ENCODE measurements at regions not wholly inside any gene's neighbourhood (a gene's known extent, or its start where the extent isn't known, plus 50 kb on each side); places are given as distances from the start of the nearest gene placed in this dataset.

GRCh38 chr5:67451640-67452279, 255.2 kb upstream of the CD180 start (continued):
- TF ChIP-seq BCL6B (tag by site-specific recombination; IDR thresholded peaks at IDR 0.05) (0 out of 2 replicates have a peak, but pooled peaks have one; percentile 48), ZBTB8A (tag by site-specific recombination; IDR thresholded peaks at IDR 0.05) (0 out of 2 replicates have a peak, but pooled peaks have one; percentile 19), ZNF214 (tag by site-specific recombination; IDR thresholded peaks at IDR 0.05; ENCODE audit: borderline replicate concordance) (no peak), ZNF580 (tag by site-specific recombination; IDR thresholded peaks at IDR 0.05) (peak; percentile 80), ZNF148 (tag by site-specific recombination; IDR thresholded peaks at IDR 0.05; ENCODE audit: borderline replicate concordance) (no peak), ZNF426 (tag by site-specific recombination; IDR thresholded peaks at IDR 0.05) (no peak), ZFHX2 (tag by site-specific recombination; conservative IDR thresholded peaks at IDR 0.05) (no peak), ZNF121 (tag by site-specific recombination; IDR thresholded peaks at IDR 0.05) (0 out of 2 replicates have a peak, but pooled peaks have one; percentile 24), BCL11B (tag by site-specific recombination; IDR thresholded peaks at IDR 0.05; ENCODE audit: low read depth) (peak; percentile 64; the same call in 1 of the 2 replicates), HOXA7 (CRISPR knock-in tag; IDR thresholded peaks at IDR 0.05; ENCODE audit: borderline replicate concordance) (no peak), ZNF629 (tag by site-specific recombination; IDR thresholded peaks at IDR 0.05) (no peak), FEZF1 (tag by site-specific recombination; IDR thresholded peaks at IDR 0.05) (peak; percentile 94), ZNF561 (tag by site-specific recombination; IDR thresholded peaks at IDR 0.05; ENCODE audit: borderline replicate concordance) (no peak), ZNF510 (tag by site-specific recombination; IDR thresholded peaks at IDR 0.05; ENCODE audit: insufficient replicate concordance) (no peak), ZNF621 (tag by site-specific recombination; IDR thresholded peaks at IDR 0.05) (no peak), ATF2 (tag by site-specific recombination; IDR thresholded peaks at IDR 0.05; ENCODE audit: low read depth) (no peak), ZNF26 (tag by site-specific recombination; IDR thresholded peaks at IDR 0.05) (no peak), ZNF48 (tag by site-specific recombination; IDR thresholded peaks at IDR 0.05) (no peak), HIC1 (tag by site-specific recombination; IDR thresholded peaks at IDR 0.05) (peak; percentile 73; the same call in 1 of the 2 replicates), OVOL3 (tag by site-specific recombination; IDR thresholded peaks at IDR 0.05) (peak; percentile 86), TSHZ1 (tag by site-specific recombination; IDR thresholded peaks at IDR 0.05; ENCODE audit: borderline replicate concordance) (no peak), ZNF776 (tag by site-specific recombination; IDR thresholded peaks at IDR 0.05; ENCODE audit: borderline replicate concordance) (no peak), ZNF501 (tag by site-specific recombination; IDR thresholded peaks at IDR 0.05) (peak; percentile 56), ZNF521 (tag by site-specific recombination; IDR thresholded peaks at IDR 0.05) (no peak), ZNF37A (tag by site-specific recombination; IDR thresholded peaks at IDR 0.05) (no peak)

Measured in HEK293 (cell line).